GM18508 (cell line): ENCODE measurements at regions not wholly inside any gene's neighbourhood (a gene's known extent, or its start where the extent isn't known, plus 50 kb on each side); places are given as distances from the start of the nearest gene placed in this dataset.

Experiments
- ATAC-seq: cut with Tn5 transposase; IDR thresholded peaks from one replicate; pipeline ENCODE4 v1.9.1; 2021; ENCODE audit warnings: moderate number of reproducible peaks; ENCODE audit not compliant: insufficient read depth, unreplicated experiment

GRCh38 chr10:131753336-131753735 lies 147.5 kb upstream of the PPP2R2D start:
- ATAC-seq, result no peak

GRCh38 chr10:131755200-131755599 lies 145.6 kb upstream of the PPP2R2D start:
- no peak for ATAC-seq

DNA sequence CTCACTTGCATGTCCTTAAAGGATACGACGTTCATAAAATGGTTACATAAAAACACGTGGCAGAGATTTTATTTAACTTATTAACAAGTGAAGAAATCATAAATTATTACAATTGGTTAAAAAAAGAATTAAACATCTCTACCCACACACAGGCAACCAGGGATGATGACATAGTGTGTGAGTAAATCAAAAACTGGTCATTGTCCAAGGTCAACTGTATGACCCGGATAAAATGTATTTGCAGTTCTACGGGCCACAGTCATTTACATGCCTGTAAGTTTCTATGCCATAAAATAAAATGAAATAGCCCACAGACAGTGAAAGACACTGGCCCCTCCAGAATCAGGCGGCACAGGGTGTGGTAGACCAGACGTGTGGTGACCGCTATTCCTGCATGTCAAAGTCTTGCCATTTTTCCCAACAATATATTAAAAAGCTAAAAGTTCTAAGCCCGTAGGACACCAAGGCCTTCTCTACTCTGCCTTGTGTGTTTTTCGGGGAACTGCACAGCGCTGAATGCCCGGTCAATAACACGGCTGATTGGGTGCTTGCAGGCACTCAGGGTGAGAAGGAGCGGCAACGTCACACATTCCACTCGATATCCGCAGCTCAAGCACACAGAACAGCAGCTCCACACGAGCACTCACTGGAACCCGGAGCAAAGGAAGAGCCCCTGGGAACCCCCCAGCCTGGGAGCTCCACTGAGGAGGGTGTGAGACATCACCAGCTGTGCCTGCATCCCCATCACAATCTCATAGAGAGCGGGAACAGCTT lies 143.3 kb upstream of the PPP2R2D start:
- ATAC-seq, result no peak

- no peak for ATAC-seq
Observed at GRCh38 chr10:131758062-131758938, 142.5 kb upstream of the PPP2R2D start.

- no peak for ATAC-seq
Observed at GRCh38 chr10:131758939-131759301, 141.9 kb upstream of the PPP2R2D start.

DNA sequence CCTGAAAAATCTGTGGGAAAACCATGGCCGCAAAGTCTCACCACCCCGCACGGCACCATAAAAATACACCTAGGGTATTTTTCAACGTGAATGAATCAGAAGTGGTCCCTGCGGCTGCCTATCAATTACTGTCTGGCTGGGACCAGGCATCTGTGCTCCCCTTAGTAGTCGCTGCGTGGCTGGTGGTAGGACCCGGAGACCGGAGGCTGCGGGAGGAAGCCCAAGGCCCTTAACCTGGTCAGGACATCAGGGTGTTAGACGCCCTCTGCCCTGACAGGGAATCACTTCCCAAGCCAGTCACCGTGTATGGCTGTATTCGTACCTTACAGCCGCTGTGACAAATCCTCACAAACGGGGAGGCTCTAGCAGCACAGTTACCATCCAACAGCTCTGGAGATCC lies 141.5 kb upstream of the PPP2R2D start:
- ATAC-seq, result no peak

- no peak for ATAC-seq
Observed at GRCh38 chr10:131760416-131761166, 140.2 kb upstream of the PPP2R2D start.

DNA sequence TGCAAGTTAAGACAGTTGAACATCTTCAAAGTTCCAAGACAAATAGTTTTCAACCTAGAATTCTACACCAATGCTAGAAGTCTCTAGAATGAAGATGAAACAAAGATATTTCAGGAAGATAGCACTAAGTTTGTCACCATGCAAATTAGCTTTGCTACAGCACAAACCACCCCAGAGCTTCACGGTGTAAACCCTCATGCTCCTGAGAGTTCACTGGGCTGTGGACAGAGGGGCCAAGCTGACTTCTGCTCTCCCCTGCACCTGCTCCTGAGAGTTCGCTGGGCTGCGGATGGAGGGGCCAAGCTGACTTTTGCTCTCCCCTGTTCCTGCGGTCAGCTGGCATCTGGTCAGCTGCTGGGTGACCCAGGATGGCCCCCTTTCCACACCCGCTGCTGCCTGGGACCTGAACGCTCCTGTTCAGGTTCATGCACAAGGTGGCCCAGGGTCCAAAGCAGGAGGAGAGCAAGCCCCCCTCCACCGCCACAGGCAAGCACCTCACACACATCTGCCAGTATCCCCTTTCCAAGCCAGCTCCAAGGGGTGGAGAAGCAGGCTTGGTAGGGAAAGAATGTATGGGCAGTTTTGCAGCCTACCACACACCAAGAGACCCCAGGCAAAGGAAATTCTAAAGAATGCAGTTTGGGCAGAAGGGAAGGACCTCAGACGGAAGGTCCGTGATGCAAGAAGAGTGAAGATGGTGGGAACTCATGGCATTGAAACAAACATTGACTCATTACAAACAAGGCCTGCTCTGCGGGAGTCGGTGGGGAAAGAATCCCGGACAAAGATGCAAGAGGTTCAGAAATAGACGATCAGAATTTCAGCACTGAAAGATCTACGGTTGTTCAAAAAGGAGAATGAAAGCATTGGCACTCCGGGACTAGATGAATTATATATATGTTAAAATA lies 137.8 kb upstream of the PPP2R2D start:
- no peak for ATAC-seq

DNA sequence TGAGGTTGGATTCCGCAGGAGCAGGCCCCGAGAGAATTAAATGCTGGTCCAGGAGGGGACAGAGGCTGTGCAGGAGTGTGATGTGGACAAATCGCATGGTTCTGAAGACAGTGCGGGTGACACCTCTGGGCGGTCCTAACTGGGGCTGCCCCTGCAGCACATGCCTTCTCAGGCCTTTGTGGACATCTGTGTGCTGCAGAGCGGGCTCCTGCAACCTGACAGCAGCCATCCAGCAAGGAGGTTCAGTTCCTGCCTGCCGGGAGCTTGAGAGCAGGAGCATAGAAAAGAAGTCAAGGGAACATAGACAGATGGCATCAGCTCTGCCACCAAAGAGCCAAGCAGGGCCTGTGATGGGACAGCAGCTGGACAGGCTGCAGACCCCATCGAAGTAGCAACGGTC lies 135.9 kb upstream of the PPP2R2D start:
- ATAC-seq, result no peak

GRCh38 chr10:131766096-131766495 lies 134.7 kb upstream of the PPP2R2D start:
- no peak for ATAC-seq

DNA sequence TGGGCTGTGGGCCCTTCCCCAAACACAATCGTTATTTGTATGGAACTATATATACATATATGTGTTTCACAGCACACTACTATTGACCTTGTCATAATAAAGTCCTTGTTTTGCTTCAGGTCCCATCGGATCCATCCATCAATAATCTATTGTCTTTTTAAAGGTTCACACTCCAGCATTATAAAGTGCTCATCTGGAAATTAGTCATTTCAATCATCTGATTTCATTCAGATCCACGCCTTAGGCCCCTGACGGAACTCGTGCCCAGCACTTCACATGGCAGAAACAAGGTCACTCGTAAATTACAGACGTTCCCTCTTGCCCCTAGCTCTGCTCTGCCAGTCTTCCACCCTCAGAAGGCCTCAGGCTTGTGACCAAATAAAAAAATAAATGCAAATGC lies 133.1 kb upstream of the PPP2R2D start:
- no peak for ATAC-seq

GRCh38 chr10:131769571-131770410 lies 131.0 kb upstream of the PPP2R2D start:
- no peak for ATAC-seq

- ATAC-seq, result no peak
Observed at GRCh38 chr10:131770946-131771633, 129.7 kb upstream of the PPP2R2D start.

GRCh38 chr10:131771634-131772358 lies 129.0 kb upstream of the PPP2R2D start:
- no peak for ATAC-seq

GRCh38 chr10:131772441-131772840 lies 128.4 kb upstream of the PPP2R2D start:
- no peak for ATAC-seq

DNA sequence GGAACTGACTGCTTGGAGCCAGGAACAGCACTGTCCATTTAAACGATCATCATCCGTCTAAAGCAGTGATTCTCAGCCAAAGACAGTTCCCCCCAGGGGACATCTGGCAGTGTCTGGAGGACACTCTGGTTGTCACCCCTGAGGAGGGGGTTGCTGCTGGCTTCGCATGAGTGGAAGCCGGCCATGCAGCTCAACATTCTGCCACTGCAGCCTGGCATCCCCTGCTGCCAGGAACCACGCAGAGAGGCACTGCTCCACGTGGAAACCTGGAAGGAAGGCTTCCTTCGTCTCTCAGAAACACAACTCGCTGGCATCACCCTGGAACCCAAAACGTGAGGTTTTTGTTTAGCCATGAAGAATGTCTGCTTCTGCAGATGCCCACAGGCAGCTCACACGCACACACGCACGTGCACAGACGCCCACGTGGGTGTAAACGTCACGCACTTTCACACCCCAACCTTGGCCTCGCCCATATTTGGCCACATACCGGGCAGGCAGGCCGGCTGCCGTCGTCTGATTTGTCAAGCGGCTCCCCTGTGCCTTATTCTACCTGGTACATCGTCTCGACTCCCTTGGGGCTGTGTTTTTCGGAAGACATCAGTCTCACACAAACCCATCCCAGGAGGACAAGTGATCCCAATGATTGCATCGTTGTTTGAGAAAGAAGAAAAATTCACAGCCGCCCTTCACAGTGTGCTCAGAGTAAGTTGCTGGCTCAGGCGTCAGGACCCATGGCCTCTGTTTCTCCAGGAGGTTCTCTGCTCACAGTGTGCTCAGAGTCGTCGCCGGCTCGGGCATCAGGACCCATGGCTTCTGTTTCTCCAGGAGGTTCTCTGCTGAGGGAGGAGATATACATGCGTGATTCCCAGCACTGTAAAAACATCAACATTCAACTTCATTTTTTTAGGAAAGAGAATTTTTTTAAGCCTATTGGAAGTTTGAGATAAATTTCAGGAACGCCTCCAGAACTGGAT lies 127.2 kb upstream of the PPP2R2D start:
- no peak for ATAC-seq

GRCh38 chr10:131774681-131775085 lies 126.1 kb upstream of the PPP2R2D start:
- no peak for ATAC-seq
